Astrocyte (in vitro differentiated cells and primary cell): ENCODE measurements at regions not wholly inside any gene's neighbourhood (a gene's known extent, or its start where the extent isn't known, plus 50 kb on each side); places are given as distances from the start of the nearest gene placed in this dataset.
"Not testable (repeated sequence)": the region's sequence is repeated elsewhere in the genome, so short reads cannot be mapped to it uniquely, and the experiment has no call there.

Source experiments
- DNase-seq: peaks from one replicate; pipeline ENCODE4 v3.0.0-alpha.2; 2010; ENCODE audit warnings: low read depth
- FAIRE-seq: peaks from 2 replicates; lab custom pipeline; 2011; peaks lifted over from hg19 to GRCh38; lab: Jason Lieb, UNC
- H2AFZ ChIP-seq: 2 replicates; pipeline ENCODE4 v1.6.0; 2012; ENCODE audit warnings: low read depth, low read length, inconsistent platforms
- H3K27ac ChIP-seq: 2 replicates; pipeline ENCODE4 v1.5.1; 2011; ENCODE audit warnings: low read depth, low read length, inconsistent platforms
- H3K27me3 ChIP-seq: 2 replicates; pipeline ENCODE4 v1.6.0; 2011; ENCODE audit warnings: low read length, inconsistent platforms; ENCODE audit not compliant: insufficient read depth
- H3K36me3 ChIP-seq: 2 replicates; pipeline ENCODE4 v1.5.1; 2011; ENCODE audit warnings: low read length, inconsistent platforms; ENCODE audit not compliant: insufficient read depth
- H3K4me1 ChIP-seq: 2 replicates; pipeline ENCODE4 v1.5.1; 2011; ENCODE audit warnings: low read length, inconsistent platforms; ENCODE audit not compliant: insufficient read depth
- H3K4me2 ChIP-seq: 2 replicates; pipeline ENCODE4 v1.6.0; 2012; ENCODE audit warnings: low read length, inconsistent platforms
- H3K4me3 ChIP-seq: 2 replicates; pipeline ENCODE4 v1.5.1; 2011; ENCODE audit warnings: low read depth, mild to moderate bottlenecking, low read length, inconsistent platforms; ENCODE audit not compliant: insufficient read depth
- H3K79me2 ChIP-seq: 2 replicates; pipeline ENCODE4 v1.6.0; 2012; ENCODE audit warnings: mild to moderate bottlenecking, low read length, inconsistent platforms; ENCODE audit not compliant: insufficient read depth
- H3K9ac ChIP-seq: 2 replicates; pipeline ENCODE4 v1.6.0; 2012; ENCODE audit warnings: mild to moderate bottlenecking, low read length, inconsistent platforms
- H3K9me3 ChIP-seq: 2 replicates; pipeline ENCODE4 v1.5.1; 2012; ENCODE audit warnings: low read depth, mild to moderate bottlenecking, low read length, inconsistent platforms; ENCODE audit not compliant: insufficient read depth
- H4K20me1 ChIP-seq: 2 replicates; pipeline ENCODE4 v1.6.0; 2012; ENCODE audit warnings: low read length, inconsistent platforms; ENCODE audit not compliant: insufficient read depth
- H3K27ac Mint-ChIP-seq: one replicate; pipeline ENCODE4 v1.8.0; 2021; ENCODE audit warnings: mild to moderate bottlenecking, mixed read lengths; ENCODE audit not compliant: unreplicated experiment
- H3K27me3 Mint-ChIP-seq: one replicate; pipeline ENCODE4 v1.8.0; 2021; ENCODE audit warnings: low read depth, mixed read lengths; ENCODE audit not compliant: unreplicated experiment
- H3K36me3 Mint-ChIP-seq: one replicate; pipeline ENCODE4 v1.8.0; 2021; ENCODE audit warnings: low read depth, mixed read lengths; ENCODE audit not compliant: unreplicated experiment
- H3K4me1 Mint-ChIP-seq: one replicate; pipeline ENCODE4 v1.8.0; 2021; ENCODE audit warnings: low read depth, mixed read lengths; ENCODE audit not compliant: unreplicated experiment
- H3K4me3 Mint-ChIP-seq: one replicate; pipeline ENCODE4 v1.8.0; 2021; ENCODE audit warnings: mild to moderate bottlenecking, moderate library complexity, mixed read lengths; ENCODE audit not compliant: unreplicated experiment
- H3K9me3 Mint-ChIP-seq: one replicate; pipeline ENCODE4 v1.8.0; 2021; ENCODE audit warnings: mild to moderate bottlenecking, mixed read lengths; ENCODE audit not compliant: unreplicated experiment

DNA sequence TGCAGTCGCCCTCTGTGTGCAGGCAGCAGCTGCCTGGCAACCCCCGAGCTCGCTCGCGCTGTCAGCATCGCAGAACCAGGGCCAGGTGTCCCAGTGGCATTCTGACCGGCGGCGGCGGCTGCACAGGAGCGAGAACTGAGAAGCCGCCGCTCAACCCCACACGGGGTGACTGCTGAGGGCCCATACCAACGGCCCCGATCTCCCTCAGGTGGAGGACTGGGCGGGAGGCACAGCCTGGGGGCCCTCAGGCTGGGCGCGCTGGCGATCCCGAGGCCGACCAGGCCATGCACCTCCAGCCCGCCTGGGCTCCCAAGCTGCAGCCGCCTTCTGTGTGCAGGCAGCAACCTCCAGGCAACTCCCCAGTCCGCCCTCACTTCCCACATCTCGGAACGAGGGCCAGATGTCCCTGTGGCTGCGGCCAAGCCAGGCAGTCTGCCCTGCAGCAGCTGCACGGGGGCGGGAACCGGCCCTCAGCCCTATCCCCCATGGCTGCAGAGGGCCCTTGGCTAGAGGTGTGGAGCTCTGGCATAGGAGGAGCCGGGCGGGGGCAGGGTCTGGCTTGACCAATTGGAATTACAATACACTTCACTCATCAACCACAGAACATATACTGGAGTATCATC is 1503.1 kb downstream of the FOXD4L5 start:
- not testable (repeated sequence) for H3K9me3 ChIP-seq, H3K36me3 ChIP-seq, H3K4me3 Mint-ChIP-seq, H3K4me3 ChIP-seq, H3K4me1 Mint-ChIP-seq, H3K27ac ChIP-seq, DNase-seq, H3K9me3 Mint-ChIP-seq, H3K4me2 ChIP-seq, H3K9ac ChIP-seq, H4K20me1 ChIP-seq, H3K36me3 Mint-ChIP-seq, H2AFZ ChIP-seq, H3K4me1 ChIP-seq, H3K27ac Mint-ChIP-seq, H3K27me3 Mint-ChIP-seq, H3K27me3 ChIP-seq, H3K79me2 ChIP-seq, FAIRE-seq

DNA sequence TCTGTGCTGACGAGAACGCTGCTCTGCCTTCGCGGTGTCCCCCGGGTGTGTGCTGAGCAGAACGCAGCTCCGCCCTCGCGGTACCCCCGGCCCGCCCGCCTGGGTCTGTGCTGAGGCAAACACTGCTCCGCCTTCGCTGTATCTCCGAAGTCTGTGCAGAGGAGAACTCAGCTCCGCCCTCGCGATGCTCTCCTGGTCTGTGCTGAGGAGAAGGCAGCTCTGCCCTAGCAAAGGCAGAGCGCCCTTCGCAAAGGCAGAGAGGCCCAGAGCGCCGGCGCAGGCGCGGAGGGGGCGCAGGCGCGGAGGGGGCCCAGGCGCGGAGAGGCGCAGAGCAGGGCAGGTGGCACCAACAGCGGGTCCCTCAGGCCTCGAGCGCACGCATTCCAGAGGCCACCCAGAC is 1503.6 kb downstream of the FOXD4L5 start:
- not testable (repeated sequence) for FAIRE-seq, H3K27me3 ChIP-seq, H2AFZ ChIP-seq, H3K27ac ChIP-seq, H3K9me3 Mint-ChIP-seq, H3K36me3 ChIP-seq, H3K27ac Mint-ChIP-seq, H3K4me1 ChIP-seq, H4K20me1 ChIP-seq, H3K27me3 Mint-ChIP-seq, H3K9me3 ChIP-seq, H3K9ac ChIP-seq, H3K4me2 ChIP-seq, H3K4me1 Mint-ChIP-seq, H3K79me2 ChIP-seq, H3K36me3 Mint-ChIP-seq, H3K4me3 Mint-ChIP-seq, DNase-seq, H3K4me3 ChIP-seq

DNA sequence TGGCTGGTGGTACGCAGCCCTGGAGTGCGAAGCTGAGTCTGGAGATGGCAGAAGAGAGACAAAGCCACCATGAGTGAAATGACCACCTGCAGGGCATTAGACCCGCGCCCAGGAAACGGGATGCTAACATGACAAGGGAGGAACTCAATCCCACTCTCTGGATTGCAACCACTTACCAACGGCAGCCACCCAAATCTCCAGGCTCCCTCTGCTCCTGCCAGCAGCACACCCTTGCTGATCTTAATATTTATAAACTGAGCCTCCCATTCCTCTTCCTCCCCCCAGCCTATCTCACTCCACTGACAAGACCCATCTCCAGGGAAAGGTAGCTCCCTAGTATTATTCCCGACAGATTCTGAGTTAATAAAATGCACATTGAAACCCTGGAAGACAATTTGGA is 1508.8 kb downstream of the FOXD4L5 start:
- H3K9me3 ChIP-seq, H3K27ac Mint-ChIP-seq, H3K27me3 Mint-ChIP-seq, H3K27ac ChIP-seq, H2AFZ ChIP-seq, H3K27me3 ChIP-seq, H3K9me3 Mint-ChIP-seq, H3K4me1 Mint-ChIP-seq, H4K20me1 ChIP-seq, H3K4me3 Mint-ChIP-seq, H3K4me2 ChIP-seq, H3K9ac ChIP-seq, H3K4me1 ChIP-seq, DNase-seq, H3K36me3 ChIP-seq, H3K4me3 ChIP-seq, FAIRE-seq, H3K36me3 Mint-ChIP-seq, H3K79me2 ChIP-seq: not testable (repeated sequence)

DNA sequence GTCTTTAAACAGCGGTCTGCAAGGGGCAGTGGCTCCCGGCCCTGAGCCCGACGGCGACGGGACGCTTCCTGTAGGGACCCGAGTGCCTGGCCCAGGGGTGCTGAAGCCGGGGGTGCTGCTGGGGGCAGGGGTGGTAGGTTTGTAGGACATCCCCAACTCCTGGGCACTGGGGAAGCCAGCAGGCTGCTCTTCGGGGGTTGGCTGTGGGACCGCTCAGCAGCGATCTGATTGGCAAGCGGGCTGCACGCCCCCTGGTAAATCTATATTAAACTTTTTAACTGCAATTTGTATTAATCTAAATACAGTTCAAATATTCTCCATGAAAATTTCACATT is 1510.0 kb downstream of the FOXD4L5 start:
- H4K20me1 ChIP-seq, H3K4me1 Mint-ChIP-seq, H3K4me3 Mint-ChIP-seq, H3K27me3 Mint-ChIP-seq, H3K27me3 ChIP-seq, H3K79me2 ChIP-seq, H3K9me3 ChIP-seq, H3K4me3 ChIP-seq, H3K4me2 ChIP-seq, H3K36me3 Mint-ChIP-seq, H2AFZ ChIP-seq, H3K4me1 ChIP-seq, H3K27ac ChIP-seq, H3K36me3 ChIP-seq, H3K9me3 Mint-ChIP-seq, H3K27ac Mint-ChIP-seq, H3K9ac ChIP-seq, FAIRE-seq, DNase-seq: not testable (repeated sequence)

DNA sequence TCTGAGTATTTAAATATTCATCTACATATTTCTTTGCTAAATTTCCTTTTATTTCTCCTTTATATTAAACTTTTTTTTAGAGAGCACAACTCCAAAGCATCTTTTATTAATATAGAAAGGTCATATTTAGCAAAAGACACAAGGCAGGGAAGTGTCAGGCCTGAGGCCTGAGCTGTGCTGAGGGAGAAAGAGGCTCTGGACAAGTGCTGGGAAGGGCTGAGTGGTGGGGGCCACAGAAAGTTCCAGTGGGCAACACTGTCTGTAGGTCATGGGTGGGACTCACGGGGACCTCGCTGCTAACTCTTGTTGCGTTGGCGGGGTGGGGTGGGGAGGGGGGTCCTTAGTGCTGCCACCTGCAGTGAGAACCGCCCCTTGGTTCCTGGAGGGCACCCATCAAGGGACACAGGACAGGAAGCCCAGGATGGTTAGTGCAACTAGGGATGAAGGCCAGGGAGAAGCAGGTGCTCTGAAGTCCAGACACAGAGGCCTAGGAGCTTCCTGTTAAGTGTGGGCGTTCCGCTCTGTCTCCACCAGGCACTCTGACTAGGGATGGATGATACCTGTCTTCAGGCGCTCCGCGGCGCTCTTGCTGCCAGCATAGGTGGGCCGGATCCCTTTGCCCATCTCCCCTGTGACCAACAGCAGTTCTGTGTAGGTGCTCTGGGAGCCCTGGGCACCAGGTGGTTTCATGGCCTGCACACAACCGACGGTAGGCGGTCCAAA is 1510.5 kb downstream of the FOXD4L5 start:
- not testable (repeated sequence) for H3K9me3 Mint-ChIP-seq, H3K27ac ChIP-seq, FAIRE-seq, H3K9me3 ChIP-seq, H3K4me1 Mint-ChIP-seq, H3K79me2 ChIP-seq, H3K4me3 ChIP-seq, H3K4me1 ChIP-seq, H3K36me3 ChIP-seq, H2AFZ ChIP-seq, H3K27me3 Mint-ChIP-seq, H4K20me1 ChIP-seq, H3K9ac ChIP-seq, H3K36me3 Mint-ChIP-seq, H3K4me3 Mint-ChIP-seq, H3K4me2 ChIP-seq, DNase-seq, H3K27me3 ChIP-seq, H3K27ac Mint-ChIP-seq

DNA sequence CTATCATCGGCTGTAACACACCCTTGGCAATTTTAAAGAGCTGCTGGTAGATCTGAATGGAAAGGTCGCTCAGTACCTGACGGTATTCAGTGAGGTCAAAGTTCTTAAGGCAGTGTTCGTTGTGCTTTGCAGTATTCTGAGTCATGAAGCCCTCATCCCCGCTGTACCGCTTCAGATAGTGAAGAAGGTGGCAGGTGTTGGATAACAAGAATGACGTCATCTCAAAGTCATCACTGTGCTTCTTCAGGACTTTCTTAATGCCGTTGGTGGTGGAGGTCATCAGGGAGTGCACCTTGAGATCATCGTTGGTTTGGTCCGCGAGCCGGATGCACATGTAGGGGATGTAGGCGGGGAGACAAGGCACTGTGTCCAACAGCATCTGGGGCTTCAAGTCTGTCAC is 1522.8 kb downstream of the FOXD4L5 start:
- not testable (repeated sequence) for H2AFZ ChIP-seq, H3K9me3 ChIP-seq, H3K79me2 ChIP-seq, H3K9ac ChIP-seq, H3K27me3 Mint-ChIP-seq, H3K9me3 Mint-ChIP-seq, H3K36me3 ChIP-seq, H3K36me3 Mint-ChIP-seq, FAIRE-seq, H3K4me2 ChIP-seq, DNase-seq, H3K27ac ChIP-seq, H3K4me3 Mint-ChIP-seq, H3K27me3 ChIP-seq, H3K4me3 ChIP-seq, H3K4me1 ChIP-seq, H3K27ac Mint-ChIP-seq, H3K4me1 Mint-ChIP-seq, H4K20me1 ChIP-seq
